Panc1 (cell line): ENCODE measurements at regions not wholly inside any gene's neighbourhood (a gene's known extent, or its start where the extent isn't known, plus 50 kb on each side); places are given as distances from the start of the nearest gene placed in this dataset.

Experiments used
- CTCF ChIP-seq: fragments of 450-650 bp; IDR thresholded peaks from 2 replicates; pipeline ENCODE4 v1.5.1; 2017; ENCODE audit warnings: mild to moderate bottlenecking
- REST ChIP-seq, 2 experiments: IDR thresholded peaks; 2 replicates each; pipeline ENCODE4 v1.6.1; 2011 to 2012; ENCODE audit warnings: low read depth in 2 of 2, control low read depth in 1 of 2, low read length in 1 of 2, mild to moderate bottlenecking in 1 of 2, moderate library complexity in 1 of 2; ENCODE audit not compliant: insufficient read depth in 1 of 2

- no peak for TF ChIP-seq REST (IDR thresholded peaks at IDR 0.05; ENCODE audit: insufficient read depth in 1 of 2, low read depth in 2 of 2, low read length in 1 of 2)
- no peak for TF ChIP-seq CTCF
Observed at GRCh38 chr6:67736816-67737215, 898.3 kb upstream of the ADGRB3 start.
